ENCODE measurements at regions not wholly inside any gene's neighbourhood (a gene's known extent, or its start where the extent isn't known, plus 50 kb on each side); places are given as distances from the start of the nearest gene placed in this dataset.

GRCh38 chr4:157600583-157600982 is 380.1 kb downstream of the GRIA2 start:
- ChIA-PET POLR2A (no interaction called here), SMC1A (ENCODE audit: uncharacterized antibody, unreplicated experiment) (no interaction called here), RAD21 (ENCODE audit: unreplicated experiment) (no interaction called here), CTCF (no interaction called here)
- no peak overlapping the region for H3K27ac ChIP-seq (ENCODE audit: control insufficient read depth, insufficient read depth)
- WGBS (ENCODE audit: insufficient coverage, insufficient replicate concordance, low lambda C conversion rate, missing lambda C conversion rate), result 0% methylated on average over 1 of the region's 1 CpG
- H2AFZ ChIP-seq (ENCODE audit: control insufficient read depth, low read depth, low read length), result no peak overlapping the region
- H3K27me3 ChIP-seq (replicated peaks in 1 of 2; ENCODE audit: control insufficient read depth in 2 of 2, insufficient read depth in 2 of 2, low read length in 1 of 2), result no peaks in the 10 kb centered on the region
- intact Hi-C loops (cut with micrococcal nuclease; ENCODE audit: unreplicated experiment) (no loop called here), in situ Hi-C loops (cut with MboI) (no loop called here)
- no peak overlapping the region for H3K4me2 ChIP-seq (ENCODE audit: control insufficient read depth, insufficient read depth)
- no peaks in the 10 kb centered on the region for H3K4me1 ChIP-seq (ENCODE audit: control insufficient read depth, insufficient read depth, low read length)
- TF ChIP-seq ATF7 (IDR thresholded peaks at IDR 0.05; ENCODE audit: low read depth) (no peak), HDAC2 (IDR thresholded peaks at IDR 0.05) (no peak), PBX3 (IDR thresholded peaks at IDR 0.05; ENCODE audit: insufficient replicate concordance, low read depth, low read length) (no peak), ZBTB11 (CRISPR knock-in tag; IDR thresholded peaks at IDR 0.05) (no peak), CBX3 (IDR thresholded peaks at IDR 0.05; ENCODE audit: borderline replicate concordance, low read depth) (no peak), GABPA (IDR thresholded peaks at IDR 0.05; ENCODE audit: low read depth) (no peak), IRF4 (IDR thresholded peaks at IDR 0.05; ENCODE audit: low read depth, low read length) (no peak), SMAD1 (IDR thresholded peaks at IDR 0.05; ENCODE audit: low read depth, partially characterized antibody) (no peak), TBL1XR1 (IDR thresholded peaks at IDR 0.05; ENCODE audit: low read depth, low read length) (no peak), RUNX3 (IDR thresholded peaks at IDR 0.05; ENCODE audit: low read length) (no peak), BCLAF1 (IDR thresholded peaks at IDR 0.05) (no peak)
- TF ChIP-seq, protein P1, sequence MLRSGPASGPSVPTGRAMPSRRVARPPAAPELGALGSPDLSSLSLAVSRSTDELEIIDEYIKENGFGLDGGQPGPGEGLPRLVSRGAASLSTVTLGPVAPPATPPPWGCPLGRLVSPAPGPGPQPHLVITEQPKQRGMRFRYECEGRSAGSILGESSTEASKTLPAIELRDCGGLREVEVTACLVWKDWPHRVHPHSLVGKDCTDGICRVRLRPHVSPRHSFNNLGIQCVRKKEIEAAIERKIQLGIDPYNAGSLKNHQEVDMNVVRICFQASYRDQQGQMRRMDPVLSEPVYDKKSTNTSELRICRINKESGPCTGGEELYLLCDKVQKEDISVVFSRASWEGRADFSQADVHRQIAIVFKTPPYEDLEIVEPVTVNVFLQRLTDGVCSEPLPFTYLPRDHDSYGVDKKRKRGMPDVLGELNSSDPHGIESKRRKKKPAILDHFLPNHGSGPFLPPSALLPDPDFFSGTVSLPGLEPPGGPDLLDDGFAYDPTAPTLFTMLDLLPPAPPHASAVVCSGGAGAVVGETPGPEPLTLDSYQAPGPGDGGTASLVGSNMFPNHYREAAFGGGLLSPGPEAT (IDR thresholded peaks at IDR 0.05; ENCODE audit: low read depth), result no peak
- FAIRE-seq (no peak), DNase-seq (ENCODE audit: low read depth, low spot score) (no peak), ATAC-seq (no peak)
- H4K20me1 ChIP-seq (ENCODE audit: control insufficient read depth, insufficient read depth), result no peaks in the 10 kb centered on the region
- no peak overlapping the region for H3K9ac ChIP-seq (ENCODE audit: control insufficient read depth, insufficient read depth, low read length)
- no peaks in the 10 kb centered on the region for H3K79me2 ChIP-seq (ENCODE audit: control insufficient read depth, insufficient read depth, low read length)
- BruUV-seq (replicated peaks), result no TSS peak
- no peaks in the 10 kb centered on the region for H3K36me3 ChIP-seq (ENCODE audit: control insufficient read depth in 2 of 2, insufficient read depth in 2 of 2, low read length in 1 of 2)
- no peak overlapping the region for H3K4me3 ChIP-seq
- H3K9me3 ChIP-seq (replicated peaks; ENCODE audit: control insufficient read depth, insufficient read depth, low read length), result no peaks in the 10 kb centered on the region
